Stomach (tissue), 8 donors: ENCODE measurements at regions not wholly inside any gene's neighbourhood (a gene's known extent, or its start where the extent isn't known, plus 50 kb on each side); places are given as distances from the start of the nearest gene placed in this dataset.
A peak's percentile ranks its signal among the peaks of the same experiment; 100 is the strongest.
"Not testable (repeated sequence)": the region's sequence is repeated elsewhere in the genome, so short reads cannot be mapped to it uniquely, and the experiment has no call there.

Experiments used
- DNase-seq, 2 donors: peaks; one replicate each; pipeline versions ENCODE4 v3.0.0 to v3.0.0-alpha.2; 2013 to 2019
- H3K27ac ChIP-seq, 5 donors: fragments of 200-600 bp in 4 of 5; sonication (generic) in 4 of 5; one replicate each; pipeline ENCODE4 v1.5.1; 2013 to 2019; ENCODE audit warnings: mild to moderate bottlenecking in 1 of 5, moderate library complexity in 1 of 5
- H3K27me3 ChIP-seq, 3 donors: fragments of 200-600 bp; sonication (generic); one replicate each; pipeline ENCODE4 v1.5.1; 2017 to 2019; ENCODE audit warnings: mixed run types in 1 of 3
- H3K36me3 ChIP-seq, 4 donors: fragments of 200-600 bp; sonication (generic); 1 replicate in 3 of 4; 2 replicates in 1 of 4; pipeline ENCODE4 v1.5.1; 2016 to 2019
- H3K4me1 ChIP-seq, 4 donors: fragments of 200-600 bp; sonication (generic); one replicate each; pipeline ENCODE4 v1.5.1; 2016 to 2019
- H3K4me3 ChIP-seq, 4 donors: fragments of 200-600 bp; sonication (generic) in 3 of 4; one replicate each; pipeline ENCODE4 v1.5.1; 2016 to 2019; ENCODE audit warnings: mild to moderate bottlenecking in 1 of 4
- H3K9me3 ChIP-seq, 4 donors: fragments of 200-600 bp; sonication (generic); one replicate each; pipeline ENCODE4 v1.5.1; 2016 to 2019
- CTCF ChIP-seq, 7 experiments: fragments of 450-650 bp in 4 of 7; fragments of 200-600 bp in 3 of 7; sonication (generic) in 3 of 7; IDR thresholded peaks; one replicate each; pipeline ENCODE4 v1.5.1; 2016 to 2019; ENCODE audit warnings: antibody characterized with exemption in 7 of 7, control low read depth in 2 of 7, mild to moderate bottlenecking in 1 of 7
- EP300 ChIP-seq: sonication (generic); formaldehyde crosslinking; IDR thresholded peaks from one replicate; pipeline ENCODE4 v1.6.1; 2017; ENCODE audit warnings: antibody characterized with exemption
- POLR2A ChIP-seq, 4 donors: fragments of 450-650 bp; IDR thresholded peaks; one replicate each; pipeline ENCODE4 v1.6.1; 2016; ENCODE audit warnings: antibody characterized with exemption in 4 of 4, control low read depth in 2 of 4, mild to moderate bottlenecking in 1 of 4, moderate library complexity in 1 of 4
- POLR2AphosphoS5 ChIP-seq, 3 donors: sonication (generic); formaldehyde crosslinking; IDR thresholded peaks; one replicate each; pipeline ENCODE4 v1.6.1; 2016; ENCODE audit warnings: antibody characterized with exemption in 3 of 3
- WGBS, 5 donors: extraction: QIAGEN DNeasy Blood & Tissue Kit in 3 of 5; methylation state at CpG; one replicate each; pipeline versions ENCODE4 v1.1.5 to v1.1.7; 2013 to 2018; 5-methylcytosine and 5-hydroxymethylcytosine counted together
- intact Hi-C: fragments of 100-400 bp; cut with DNase I; formaldehyde crosslinking; loops from one replicate; pipeline ENCODE4 v1.15.1; 2023; ENCODE audit warnings: low total_unique reads
- donor health status: healthy with polysubstance abuse.
- donor health status: Bipolar disorder and iron deficiency.
- donor health status: healthy.

GRCh38 chr11:91513734-91514133, 710.9 kb upstream of the FAT3 start:
- Histone ChIP-seq H3K27ac (no peak overlapping the region), H3K9me3 (peaks cover 0 to 2% (median 0%) of the 10 kb centered on the region in 4 donors), H3K36me3 (no peaks in the 10 kb centered on the region), H3K4me3 (no peak overlapping the region), H3K4me1 (no peaks in the 10 kb centered on the region), H3K27me3 (no peaks in the 10 kb centered on the region)
- 36 to 44% (median 40%) methylated on average over 4 of the region's 4 CpGs for WGBS, 5 donors
- intact Hi-C loops: no loop called here
- DNase-seq: no peak
- TF ChIP-seq EP300 (no peak), POLR2A (IDR thresholded peaks at IDR 0.05) (no peak), POLR2AphosphoS5 (IDR thresholded peaks at IDR 0.05) (no peak), CTCF (IDR thresholded peaks at IDR 0.05) (no peak)

GRCh38 chr11:91497847-91498246, 726.8 kb upstream of the FAT3 start:
- Histone ChIP-seq H3K27me3 (no peaks in the 10 kb centered on the region), H3K9me3 (no peaks in the 10 kb centered on the region), H3K36me3 (no peaks in the 10 kb centered on the region), H3K4me1 (no peaks in the 10 kb centered on the region), H3K4me3 (no peak overlapping the region), H3K27ac (no peak overlapping the region)
- 76 to 91% (median 84%) methylated on average over 1 of the region's 1 CpG for WGBS, 5 donors
- intact Hi-C loops: no loop called here
- no peak for DNase-seq
- TF ChIP-seq POLR2A (IDR thresholded peaks at IDR 0.05) (no peak), POLR2AphosphoS5 (IDR thresholded peaks at IDR 0.05) (no peak), CTCF (IDR thresholded peaks at IDR 0.05) (no peak), EP300 (no peak)

- Histone ChIP-seq H3K27me3 (no peaks in the 10 kb centered on the region), H3K36me3 (no peaks in the 10 kb centered on the region), H3K4me3 (no peak overlapping the region), H3K27ac (no peak overlapping the region), H3K4me1 (no peaks in the 10 kb centered on the region), H3K9me3 (no peaks in the 10 kb centered on the region)
- no peak for DNase-seq
- TF ChIP-seq CTCF (IDR thresholded peaks at IDR 0.05) (no peak), EP300 (no peak), POLR2A (IDR thresholded peaks at IDR 0.05) (no peak), POLR2AphosphoS5 (IDR thresholded peaks at IDR 0.05) (no peak)
- intact Hi-C loops: no loop called here
Observed at GRCh38 chr11:91495837-91496236, 728.8 kb upstream of the FAT3 start.

- intact Hi-C loops: no loop called here
- Histone ChIP-seq H3K4me3 (no peak overlapping the region), H3K4me1 (no peaks in the 10 kb centered on the region), H3K27ac (no peak overlapping the region), H3K27me3 (no peaks in the 10 kb centered on the region), H3K36me3 (no peaks in the 10 kb centered on the region), H3K9me3 (peaks cover 0 to 10% (median 5%) of the 10 kb centered on the region in 4 donors)
- DNase-seq: no peak
- TF ChIP-seq POLR2A (IDR thresholded peaks at IDR 0.05) (no peak), CTCF (IDR thresholded peaks at IDR 0.05) (no peak), EP300 (no peak), POLR2AphosphoS5 (IDR thresholded peaks at IDR 0.05) (no peak)
- 55 to 85% (median 76%) methylated on average over 5 of the region's 5 CpGs for WGBS, 5 donors
Observed at GRCh38 chr11:91489989-91490388, 734.6 kb upstream of the FAT3 start.

DNA sequence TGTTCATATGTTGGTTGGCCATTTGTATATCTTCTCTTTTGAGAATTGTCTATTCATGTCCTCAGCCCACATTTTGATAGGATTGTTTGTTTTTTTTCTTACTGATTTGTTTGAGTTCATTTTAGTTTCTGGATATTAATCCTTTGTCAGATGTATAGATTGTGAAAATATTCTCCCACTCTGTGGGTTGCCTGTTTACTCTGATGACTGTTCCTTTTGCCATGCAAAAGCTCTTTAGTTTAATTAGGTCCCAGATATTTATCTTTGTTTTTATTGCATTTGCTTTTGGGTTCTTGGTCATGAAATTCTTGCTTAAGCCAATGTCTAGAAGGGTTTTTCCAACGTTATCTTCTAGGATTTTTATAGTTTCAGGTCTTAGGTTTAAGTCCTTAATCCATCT, 740.7 kb upstream of the FAT3 start:
- peaks cover 0 to 15% (median 10%) of the 10 kb centered on the region in 4 donors for H3K9me3 ChIP-seq
- H3K4me1 ChIP-seq: peaks cover 0 to 15% (median 0%) of the 10 kb centered on the region in 4 donors
- H3K27ac ChIP-seq, intact Hi-C loops, DNase-seq, H3K27me3 ChIP-seq, H3K4me3 ChIP-seq, H3K36me3 ChIP-seq: not testable (repeated sequence)
- 50 to 71% (median 58%) methylated on average over 1 of the region's 1 CpG for WGBS, 5 donors

DNA sequence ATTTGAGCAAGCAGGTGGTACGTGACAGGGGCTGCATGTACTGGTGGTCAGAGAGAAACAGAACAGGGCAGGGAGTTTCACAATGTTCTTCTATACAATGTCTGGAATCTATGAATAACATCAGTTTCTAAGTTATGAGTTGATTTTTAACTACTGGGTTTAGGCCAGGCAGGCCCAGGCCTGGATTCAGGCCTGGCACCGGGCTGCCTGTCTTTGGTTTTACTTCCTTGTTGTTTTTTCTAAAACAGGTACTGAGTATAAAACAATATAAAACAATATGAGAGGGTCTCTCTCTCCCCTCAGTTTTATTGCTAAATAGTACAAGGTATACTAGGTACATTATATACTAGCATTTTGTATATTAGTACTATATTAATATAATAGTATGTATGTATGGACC, 742.7 kb upstream of the FAT3 start:
- H3K4me3 ChIP-seq, H3K27me3 ChIP-seq, H3K36me3 ChIP-seq, intact Hi-C loops: not testable (repeated sequence)
- 40 to 65% (median 40%) methylated on average over 2 of the region's 2 CpGs for WGBS, 5 donors
- peaks cover 0 to 14% (median 11%) of the 10 kb centered on the region in 4 donors for H3K9me3 ChIP-seq
- peak overlapping the region in 2 of 5 donors; percentile 31 to 40 for H3K27ac ChIP-seq
- peaks cover 0 to 15% (median 0%) of the 10 kb centered on the region in 4 donors for H3K4me1 ChIP-seq
- peak in 1 of 2 donors; percentile 45 for DNase-seq
